Heart left ventricle (tissue), 16 donors: ENCODE measurements at regions not wholly inside any gene's neighbourhood (a gene's known extent, or its start where the extent isn't known, plus 50 kb on each side); places are given as distances from the start of the nearest gene placed in this dataset.

Experiments
- ATAC-seq, 4 donors: fragments of 200-7000 bp; cut with Tn5 transposase; one replicate each; pipeline ENCODE4 v1.9.1; 2020 to 2022; ENCODE audit warnings: moderate library complexity in 4 of 4, mild to moderate bottlenecking in 3 of 4, moderate number of reproducible peaks in 1 of 4
- DNase-seq, 5 donors: peaks; one replicate each; pipeline ENCODE4 v3.0.0-alpha.2; 2020
- H3K27ac ChIP-seq, 12 donors: fragments of 200-600 bp; sonication (generic) in 4 of 12; one replicate each; pipeline versions ENCODE4 v1.5.0 to v1.8.0; 2016 to 2022; ENCODE audit warnings: mild to moderate bottlenecking in 2 of 12
- H3K27me3 ChIP-seq, 9 donors: fragments of 200-600 bp; sonication (generic) in 2 of 9; one replicate each; pipeline versions ENCODE4 v1.5.1 to v1.8.0; 2016 to 2022; ENCODE audit warnings: mild to moderate bottlenecking in 3 of 9
- H3K36me3 ChIP-seq, 9 donors: fragments of 200-600 bp; sonication (generic) in 2 of 9; one replicate each; pipeline versions ENCODE4 v1.5.0 to v1.8.0; 2018 to 2022; ENCODE audit warnings: mild to moderate bottlenecking in 2 of 9
- H3K4me1 ChIP-seq, 12 donors: fragments of 200-600 bp; sonication (generic) in 4 of 12; one replicate each; pipeline versions ENCODE4 v1.5.0 to v1.8.0; 2016 to 2022; ENCODE audit warnings: mild to moderate bottlenecking in 3 of 12
- H3K4me3 ChIP-seq, 12 donors: fragments of 200-600 bp; sonication (generic) in 4 of 12; one replicate each; pipeline versions ENCODE4 v1.5.0 to v1.8.0; 2017 to 2022; ENCODE audit warnings: mild to moderate bottlenecking in 9 of 12, moderate library complexity in 4 of 12
- H3K9me3 ChIP-seq, 12 donors: fragments of 200-600 bp; sonication (generic) in 4 of 12; one replicate each; pipeline versions ENCODE4 v1.5.0 to v1.8.0; 2016 to 2022; ENCODE audit warnings: mild to moderate bottlenecking in 1 of 12
- CTCF ChIP-seq, 12 donors: fragments of 200-600 bp; sonication (generic) in 4 of 12; IDR thresholded peaks; one replicate each; pipeline versions ENCODE4 v1.5.0 to v1.8.0; 2018 to 2022; ENCODE audit warnings: antibody characterized with exemption in 12 of 12, mild to moderate bottlenecking in 5 of 12
- POLR2A ChIP-seq, 2 donors: fragments of 450-650 bp; IDR thresholded peaks; one replicate each; pipeline ENCODE4 v1.6.1; 2017; ENCODE audit warnings: antibody characterized with exemption in 2 of 2, mild to moderate bottlenecking in 2 of 2, moderate library complexity in 2 of 2
- WGBS, 4 donors: extraction: QIAGEN DNeasy Blood & Tissue Kit in 2 of 4; methylation state at CpG; one replicate each; pipeline versions ENCODE4 v1.1.5 to v1.1.7; 2013 to 2018; 5-methylcytosine and 5-hydroxymethylcytosine counted together
- intact Hi-C, 10 donors: fragments of 100-400 bp; cut with DNase I; formaldehyde crosslinking; loops; one replicate each; pipeline versions ENCODE4 v1.11.1 to v1.14.2; 2022
- donor health status: ischemic (EF 13 %, LVEDD 7.1; RV severe dilation, severe dysfunction).
- donor health status: healthy with polysubstance abuse.
- donor health status: DM: no; HTN: yes; CAD: no.
- donor health status: DM: no; HTN: no; CAD: no.
- donor health status: ischemic (EF 25% LVEDD 6.9; RV normal size, moderate dysfunction).
- donor health status: ischemic (EF 25% LVEDD 5.7; RV mildly dilated, moderate dysfunction).
- donor health status: healthy.
- donor health status: DM: yes; HTN: yes; CAD: no.
- donor health status: ischemic (EF 35%, LVEDD 5.7; RV mildly dilated, moderate dysfunction).
- donor health status: nonischemic (EF 11% LVEDD 7.7; RV severe dilation, severe dysfunction).
- donor health status: DM: yes; HTN: yes; CAD: no.
- donor health status: PGD.
- donor health status: ischemic (EF 29% LVEDD 5.4; RV normal size, mild dysfunction).
- donor health status: nonischemic (EF 23%, LVEDD 6.1; RV moderate dilation, normal function).

- DNase-seq (no peak), ATAC-seq (no peak)
- Histone ChIP-seq H3K27me3 (no peaks in the 10 kb centered on the region), H3K9me3 (no peaks in the 10 kb centered on the region), H3K36me3 (no peaks in the 10 kb centered on the region), H3K4me3 (no peak overlapping the region), H3K4me1 (no peaks in the 10 kb centered on the region), H3K27ac (no peak overlapping the region)
- intact Hi-C loops, result no loop called here
- WGBS, 4 donors, result 70 to 85% (median 79%) methylated on average over 2 of the region's 2 CpGs
- TF ChIP-seq CTCF (IDR thresholded peaks at IDR 0.05) (no peak), POLR2A (IDR thresholded peaks at IDR 0.05) (no peak)
These were observed 282.3 kb downstream of the CNTN3 start for GRCh38 chr3:74332165-74332564.

- Histone ChIP-seq H3K9me3 (no peaks in the 10 kb centered on the region), H3K4me3 (no peak overlapping the region), H3K27me3 (no peaks in the 10 kb centered on the region), H3K36me3 (no peaks in the 10 kb centered on the region), H3K4me1 (no peaks in the 10 kb centered on the region), H3K27ac (no peak overlapping the region)
- ATAC-seq (no peak), DNase-seq (no peak)
- TF ChIP-seq CTCF (IDR thresholded peaks at IDR 0.05) (no peak), POLR2A (IDR thresholded peaks at IDR 0.05) (no peak)
- intact Hi-C loops, result no loop called here
- WGBS, 4 donors, result 80 to 86% (median 84%) methylated on average over 2 of the region's 2 CpGs
These were observed 282.7 kb downstream of the CNTN3 start for GRCh38 chr3:74331711-74332110.

GRCh38 chr3:74329096-74329495 lies 285.4 kb downstream of the CNTN3 start:
- no peaks in the 10 kb centered on the region for H3K4me1 ChIP-seq
- intact Hi-C loops, result no loop called here
- H3K36me3 ChIP-seq, result no peaks in the 10 kb centered on the region
- ATAC-seq, result no peak
- no peak overlapping the region for H3K4me3 ChIP-seq
- DNase-seq, result no peak
- TF ChIP-seq CTCF (IDR thresholded peaks at IDR 0.05) (no peak), POLR2A (IDR thresholded peaks at IDR 0.05) (no peak)
- no peak overlapping the region for H3K27ac ChIP-seq
- H3K9me3 ChIP-seq, result no peaks in the 10 kb centered on the region
- no peaks in the 10 kb centered on the region for H3K27me3 ChIP-seq

GRCh38 chr3:74328435-74328834 lies 286.0 kb downstream of the CNTN3 start:
- Histone ChIP-seq H3K27ac (no peak overlapping the region), H3K27me3 (no peaks in the 10 kb centered on the region), H3K36me3 (no peaks in the 10 kb centered on the region), H3K9me3 (no peaks in the 10 kb centered on the region), H3K4me3 (no peak overlapping the region), H3K4me1 (no peaks in the 10 kb centered on the region)
- TF ChIP-seq CTCF (IDR thresholded peaks at IDR 0.05) (no peak), POLR2A (IDR thresholded peaks at IDR 0.05) (no peak)
- intact Hi-C loops, result no loop called here
- ATAC-seq, result no peak
- no peak for DNase-seq
- WGBS, 4 donors, result 74 to 86% (median 81%) methylated on average over 2 of the region's 2 CpGs
